ENCODE measurements at regions not wholly inside any gene's neighbourhood (a gene's known extent, or its start where the extent isn't known, plus 50 kb on each side); places are given as distances from the start of the nearest gene placed in this dataset.
"Not testable (repeated sequence)": the region's sequence is repeated elsewhere in the genome, so short reads cannot be mapped to it uniquely, and the experiment has no call there.

GRCh38 chr10:46108158-46108499, 62.1 kb upstream of the MSMB start:
- not testable (repeated sequence) for TF ChIP-seq CTCF (IDR thresholded peaks at IDR 0.05; ENCODE audit: insufficient read depth, low read depth, low read length); EZH2 (IDR thresholded peaks at IDR 0.05; ENCODE audit: insufficient read depth, low read length)
